Kidney epithelial cell (primary cell): ENCODE measurements at regions not wholly inside any gene's neighbourhood (a gene's known extent, or its start where the extent isn't known, plus 50 kb on each side); places are given as distances from the start of the nearest gene placed in this dataset.

ENCODE experiments used
- DNase-seq: peaks from one replicate; pipeline ENCODE4 v3.0.0-alpha.2; 2010; ENCODE audit warnings: low read depth
- H3K27me3 ChIP-seq: 2 replicates; pipeline ENCODE4 v1.6.0; 2011; ENCODE audit warnings: low read length; ENCODE audit not compliant: control insufficient read depth, insufficient read depth
- H3K36me3 ChIP-seq: 2 replicates; pipeline ENCODE4 v1.5.1; 2011; ENCODE audit warnings: low read length; ENCODE audit not compliant: control insufficient read depth, insufficient read depth
- H3K4me3 ChIP-seq: 2 replicates; pipeline ENCODE4 v1.5.1; 2011; ENCODE audit warnings: low read depth, mild to moderate bottlenecking, control low read depth, low read length
- CTCF ChIP-seq: IDR thresholded peaks from 2 replicates; pipeline ENCODE4 v1.5.1; 2011; ENCODE audit warnings: mild to moderate bottlenecking, moderate library complexity, low read length, control low read depth, inconsistent platforms; ENCODE audit not compliant: insufficient read depth, poor library complexity, severe bottlenecking

GRCh38 chr18:10027461-10027860 is 113.6 kb downstream of the VAPA start:
- H3K36me3 ChIP-seq = no peaks in the 10 kb centered on the region
- no peak for TF ChIP-seq CTCF
- DNase-seq = no peak
- H3K27me3 ChIP-seq = no peaks in the 10 kb centered on the region
- no peak overlapping the region for H3K4me3 ChIP-seq

GRCh38 chr18:10029711-10030110 is 115.9 kb downstream of the VAPA start:
- Histone ChIP-seq H3K27me3 (no peaks in the 10 kb centered on the region), H3K36me3 (no peaks in the 10 kb centered on the region), H3K4me3 (no peak overlapping the region)
- TF ChIP-seq CTCF = no peak
- no peak for DNase-seq

- no peak for DNase-seq
- Histone ChIP-seq H3K36me3 (no peaks in the 10 kb centered on the region), H3K4me3 (no peak overlapping the region), H3K27me3 (no peaks in the 10 kb centered on the region)
- TF ChIP-seq CTCF = no peak
Observed at GRCh38 chr18:10030816-10031541, 117.2 kb downstream of the VAPA start.

- no peak overlapping the region for H3K4me3 ChIP-seq
- peak; percentile 22 for TF ChIP-seq CTCF
- H3K27me3 ChIP-seq = no peaks in the 10 kb centered on the region
- H3K36me3 ChIP-seq = no peaks in the 10 kb centered on the region
- no peak for DNase-seq
Observed at GRCh38 chr18:10032331-10033015, 118.7 kb downstream of the VAPA start.

- no peak for TF ChIP-seq CTCF
- H3K27me3 ChIP-seq = no peaks in the 10 kb centered on the region
- no peak for DNase-seq
Observed at GRCh38 chr18:10033016-10033399, 119.2 kb downstream of the VAPA start.

More at GRCh38 chr18:10033016-10033399, 119.2 kb downstream of the VAPA start:
- Histone ChIP-seq H3K4me3 (no peak overlapping the region), H3K36me3 (no peaks in the 10 kb centered on the region)
